ENCODE measurements at regions not wholly inside any gene's neighbourhood (a gene's known extent, or its start where the extent isn't known, plus 50 kb on each side); places are given as distances from the start of the nearest gene placed in this dataset.
"Not testable (repeated sequence)": the region's sequence is repeated elsewhere in the genome, so short reads cannot be mapped to it uniquely, and the experiment has no call there.

GRCh38 chr6:170080169-170080827 is 210.6 kb downstream of the DLL1 start:
- DNase-seq: no peak

DNA sequence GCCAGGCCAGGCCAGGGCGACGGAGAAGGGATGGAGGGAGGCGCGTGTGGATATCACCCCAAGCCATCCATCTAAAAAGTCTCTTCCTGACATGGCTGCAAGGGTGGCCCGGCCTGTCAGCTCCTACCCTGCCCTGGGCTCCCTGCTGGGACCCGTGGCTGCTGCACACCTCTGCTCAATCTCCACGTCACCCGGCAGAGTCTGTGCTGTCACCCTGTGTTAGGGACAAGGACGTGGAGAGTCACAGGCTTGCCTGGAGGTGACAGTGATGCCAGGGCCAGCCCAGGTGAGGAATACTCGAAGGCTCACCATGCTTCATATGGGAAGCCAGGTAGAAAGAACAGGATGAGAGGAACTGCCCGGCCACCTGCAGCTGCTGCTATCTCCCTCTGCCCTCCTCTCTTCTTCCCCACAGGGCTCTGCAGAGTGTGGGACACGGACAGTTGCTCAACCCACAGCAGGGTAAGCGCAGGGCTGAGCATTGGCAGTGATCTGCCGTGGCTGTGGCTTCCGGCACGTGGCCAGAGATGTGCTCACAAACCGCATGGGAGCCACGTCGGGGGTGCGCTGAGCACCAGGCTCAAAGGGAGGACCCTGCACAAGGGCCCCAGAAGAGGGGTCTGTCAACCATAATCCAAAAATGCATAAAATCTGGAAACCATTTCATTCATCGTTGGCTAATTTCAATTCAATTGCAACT is 214.3 kb downstream of the DLL1 start:
- no peak for DNase-seq

GRCh38 chr6:170075659-170076223 is 215.1 kb downstream of the DLL1 start:
- DNase-seq: no peak

DNA sequence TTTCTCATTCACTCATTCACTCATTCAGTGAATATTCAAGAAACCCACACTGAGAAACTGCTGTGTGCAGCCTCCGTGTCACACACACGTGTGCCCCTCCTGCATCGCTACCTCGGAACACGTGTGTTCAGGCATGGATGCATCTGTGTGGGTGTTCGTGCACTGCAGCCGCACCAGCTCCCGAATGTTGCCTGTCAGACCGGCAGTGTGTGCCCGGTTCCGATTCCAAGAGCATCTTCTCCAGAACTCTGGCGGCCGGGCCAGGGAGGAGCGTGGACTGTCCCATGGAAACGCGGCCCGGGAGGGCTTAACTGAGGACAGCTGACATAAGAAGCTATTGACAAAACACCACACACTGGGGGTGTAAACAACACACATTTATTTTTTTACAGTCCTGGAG is 216.0 kb downstream of the DLL1 start:
- DNase-seq: no peak

DNA sequence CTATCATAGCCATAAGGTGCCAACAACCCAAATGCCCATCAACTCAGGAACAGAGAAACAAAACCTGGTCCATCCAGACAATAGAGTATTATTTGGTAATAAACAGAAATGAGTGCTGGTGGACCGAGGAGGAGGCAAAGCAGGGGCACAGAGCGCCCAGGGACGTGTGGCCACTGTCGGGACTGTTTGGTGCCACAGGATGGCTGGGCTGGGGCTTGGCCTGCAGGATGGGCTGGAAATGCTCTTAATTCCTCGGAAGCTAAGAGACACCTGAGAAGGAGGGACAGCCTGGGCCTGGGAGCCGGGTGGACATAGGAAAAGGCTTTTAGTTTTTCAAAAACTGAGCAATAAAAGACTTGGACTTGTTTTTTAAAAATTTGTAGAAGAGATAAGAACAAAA is 216.4 kb downstream of the DLL1 start:
- no peak for DNase-seq

DNA sequence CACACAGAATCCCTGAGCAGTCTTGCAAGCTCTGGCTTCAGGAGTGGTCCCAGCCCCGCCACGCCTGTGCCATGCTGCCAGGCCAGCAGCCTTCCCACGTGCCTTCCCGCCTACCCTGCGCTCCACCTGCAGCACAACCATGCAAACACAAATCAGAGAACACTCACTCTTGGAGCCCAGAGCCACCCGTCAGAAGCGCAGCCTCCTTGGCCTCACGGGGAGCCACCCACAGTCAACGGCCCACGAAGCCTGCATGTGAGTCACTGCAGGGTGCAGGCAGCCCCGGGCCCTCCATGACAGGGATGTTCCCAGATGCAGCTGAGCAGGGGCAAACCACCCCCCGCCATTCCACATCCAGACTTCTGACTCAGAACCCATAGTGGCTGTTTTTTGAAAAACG is 217.0 kb downstream of the DLL1 start:
- no peak for DNase-seq

GRCh38 chr6:170072246-170072645 is 218.6 kb downstream of the DLL1 start:
- DNase-seq: no peak

DNA sequence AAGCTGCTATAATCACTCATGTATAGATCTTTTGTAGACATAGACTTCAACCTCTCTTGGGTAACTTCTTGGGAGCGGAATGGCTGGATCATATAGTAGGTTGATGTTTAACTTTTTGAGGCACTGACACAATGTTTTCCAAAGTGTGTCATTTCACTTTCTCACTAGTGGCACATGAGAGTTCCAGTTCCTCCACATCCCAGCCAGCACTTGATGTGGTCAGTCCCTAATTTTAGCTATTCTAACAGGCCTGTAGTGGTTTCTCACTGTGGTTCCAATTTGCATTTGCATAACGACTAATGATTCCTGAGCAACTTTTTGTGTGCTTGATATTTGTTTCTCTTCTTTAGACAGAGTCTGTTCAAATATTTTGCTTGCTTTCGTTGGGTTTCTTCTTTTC is 221.3 kb downstream of the DLL1 start:
- DNase-seq: no peak

GRCh38 chr6:170068496-170068895 is 222.4 kb downstream of the DLL1 start:
- no peak for DNase-seq

DNA sequence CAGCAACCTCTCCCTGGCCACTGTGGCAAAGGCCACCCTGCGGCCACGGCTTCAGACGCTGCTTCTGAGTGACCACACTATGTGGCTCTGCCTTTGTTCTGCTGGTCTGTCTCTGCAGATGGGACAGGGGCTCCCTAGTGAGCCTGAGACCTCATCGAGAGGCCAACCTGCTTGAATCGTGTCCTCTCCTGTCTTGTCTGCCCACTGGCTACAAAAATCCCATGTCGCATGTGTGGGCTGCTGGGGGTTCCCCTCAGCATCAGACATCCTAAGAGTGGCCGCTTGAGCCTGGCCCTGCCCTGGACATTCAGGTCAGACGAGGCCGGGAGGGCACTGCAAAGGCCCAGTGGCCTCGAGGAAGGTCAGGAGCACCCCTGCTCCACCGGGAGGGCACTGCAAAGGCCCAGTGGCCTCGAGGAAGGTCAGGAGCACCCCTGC is 222.9 kb downstream of the DLL1 start:
- no peak for DNase-seq

- no peak for DNase-seq
These were observed 223.7 kb downstream of the DLL1 start for GRCh38 chr6:170067181-170067641.

DNA sequence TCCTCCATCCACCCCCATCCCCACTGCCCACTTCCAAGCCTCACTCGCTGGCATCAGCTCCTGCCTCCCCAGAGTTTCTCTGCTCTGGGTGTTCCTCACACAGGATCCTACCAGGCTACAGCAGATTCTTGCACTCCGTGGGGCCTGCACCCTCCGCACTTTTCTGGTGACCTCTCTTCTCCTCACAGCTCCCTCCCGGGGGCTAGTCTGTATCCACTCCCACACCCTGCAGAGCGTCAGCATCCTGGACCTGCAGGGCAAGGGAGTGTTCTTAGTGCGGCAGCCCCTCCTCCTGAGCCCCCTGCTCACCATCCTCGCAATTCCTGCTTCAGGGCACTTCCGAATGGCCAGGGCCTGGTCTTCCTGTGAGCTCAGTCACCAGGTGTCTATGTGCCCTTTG is 224.2 kb downstream of the DLL1 start:
- no peak for DNase-seq

DNA sequence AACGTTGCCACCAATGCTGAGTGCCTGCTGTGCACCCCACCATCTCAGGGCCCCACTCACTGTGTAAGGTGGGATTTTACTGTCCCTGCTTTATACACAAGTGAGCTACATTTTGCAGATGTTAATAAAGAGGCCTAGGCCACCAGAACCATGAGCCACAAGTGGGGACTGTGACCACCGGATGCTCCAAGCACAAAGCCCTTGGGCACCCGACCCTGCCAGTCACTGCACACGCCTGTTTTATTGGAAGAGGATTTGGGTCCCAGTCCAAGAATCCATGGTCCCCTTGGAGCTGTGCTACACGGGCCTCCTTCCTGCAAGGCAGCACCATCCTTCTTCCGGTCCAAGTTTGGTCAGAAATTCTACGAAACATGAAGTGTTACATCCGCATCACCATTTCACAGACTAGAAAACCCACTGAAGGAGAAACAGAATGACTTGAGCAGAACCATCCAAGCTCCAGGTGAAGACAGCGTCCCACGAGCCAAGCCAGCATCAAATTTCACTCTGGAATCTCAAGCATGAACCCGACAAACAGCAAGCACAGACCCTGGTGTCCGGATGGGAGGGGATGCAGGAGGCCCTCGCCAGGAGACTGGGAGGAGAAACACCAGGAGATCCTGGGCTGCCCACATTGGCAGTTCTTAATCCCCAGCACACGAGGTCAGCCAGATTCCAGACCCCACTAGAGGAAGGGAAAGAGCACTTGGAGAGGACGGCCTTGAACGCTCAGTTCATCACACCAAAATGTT is 226.9 kb downstream of the DLL1 start:
- DNase-seq: no peak

GRCh38 chr6:170063431-170063830 is 227.4 kb downstream of the DLL1 start:
- no peak for DNase-seq

DNA sequence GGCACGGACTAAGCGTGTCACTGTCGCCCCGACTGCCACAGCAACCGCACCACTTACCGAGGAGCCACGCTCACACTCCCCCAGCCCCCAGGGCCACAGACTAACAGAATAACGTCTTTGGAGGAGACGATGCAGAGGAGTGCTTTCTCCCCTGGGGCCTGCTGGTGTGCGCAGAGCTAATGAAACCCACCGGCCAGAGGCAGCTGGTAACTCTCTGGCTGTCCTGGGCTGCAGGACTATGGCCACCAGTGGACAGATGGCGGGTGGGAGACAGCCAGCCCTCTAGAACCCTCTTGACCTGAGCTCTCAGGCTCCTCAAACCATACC is 228.0 kb downstream of the DLL1 start:
- DNase-seq: no peak

DNA sequence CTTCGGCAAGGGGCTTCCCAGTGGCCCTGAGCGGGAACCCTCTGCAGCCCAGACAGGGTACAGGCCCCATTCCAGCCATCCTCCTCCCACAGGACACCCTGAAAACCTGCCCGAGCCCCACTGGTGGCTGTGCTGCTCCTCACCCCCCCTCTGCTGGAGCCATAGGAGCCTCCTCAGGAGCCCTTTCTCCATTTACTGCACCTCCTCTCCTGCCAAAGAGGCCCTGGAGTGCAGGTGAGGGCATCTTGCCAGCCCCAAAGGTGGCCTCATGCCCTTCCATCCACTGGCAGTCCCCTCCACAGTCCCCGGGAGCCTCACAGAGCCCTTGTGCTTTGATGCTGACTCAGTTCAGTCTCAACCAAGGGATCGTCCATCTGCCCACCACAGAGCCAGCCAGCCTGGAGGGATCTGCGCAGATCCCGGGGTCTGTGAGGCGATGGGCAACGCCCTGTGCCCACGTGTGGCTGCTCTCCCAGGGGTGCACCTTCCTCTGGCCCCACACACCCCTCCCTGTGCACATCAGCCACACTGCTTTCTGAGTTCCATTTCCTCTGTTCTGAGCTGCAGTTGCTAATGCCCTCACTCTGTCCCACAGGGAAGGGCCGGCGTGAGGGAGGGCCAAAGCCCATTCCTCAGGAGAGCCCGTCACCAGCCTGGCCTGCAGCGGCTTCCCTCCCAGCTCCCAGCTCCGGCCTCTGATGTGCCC is 228.5 kb downstream of the DLL1 start:
- DNase-seq: no peak

- DNase-seq: no peak
These were observed 231.9 kb downstream of the DLL1 start for GRCh38 chr6:170058878-170059485.

GRCh38 chr6:170057961-170058877 is 232.7 kb downstream of the DLL1 start:
- DNase-seq: no peak

- no peak for DNase-seq
These were observed 233.7 kb downstream of the DLL1 start for GRCh38 chr6:170057034-170057734.

- no peak for DNase-seq
These were observed 234.6 kb downstream of the DLL1 start for GRCh38 chr6:170056278-170056711.

DNA sequence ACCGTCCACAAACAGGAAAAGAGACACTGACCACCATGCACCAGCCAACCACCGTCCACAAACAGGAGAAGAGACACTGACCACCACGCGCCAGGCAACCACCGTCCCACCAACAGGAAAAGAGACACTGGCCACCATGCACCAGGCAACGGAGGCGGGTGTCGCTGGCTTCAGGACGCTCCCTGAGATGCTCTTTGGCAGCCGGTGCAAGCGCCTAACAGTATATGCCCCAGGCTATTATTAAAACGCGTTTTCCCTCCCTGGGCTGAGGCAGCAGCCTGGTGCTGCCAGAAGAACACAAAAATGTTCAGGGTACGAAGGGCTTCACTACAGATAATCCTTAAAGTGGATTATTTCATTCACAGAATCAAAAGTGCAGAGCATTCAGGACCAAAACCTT is 235.1 kb downstream of the DLL1 start:
- not testable (repeated sequence) for DNase-seq
